ENCODE measurements at regions not wholly inside any gene's neighbourhood (a gene's known extent, or its start where the extent isn't known, plus 50 kb on each side); places are given as distances from the start of the nearest gene placed in this dataset.

- Histone ChIP-seq H3K4me1 (peaks cover 4% of the 10 kb centered on the region), H3K36me3 (replicated peaks in 1 of 2; ENCODE audit: insufficient read depth in 1 of 2, low read depth in 2 of 2) (no peaks in the 10 kb centered on the region), H3K4me3 (no peak overlapping the region), H3K27ac (no peak overlapping the region), H3K9me3 (no peaks in the 10 kb centered on the region), H3K27me3 (no peaks in the 10 kb centered on the region)
- ATAC-seq (no peak), DNase-seq (no peak)
- WGBS, 2 donors: 88 to 93% methylated on average over 10 to 17 of the region's 17 CpGs
- intact Hi-C loops (cut with DNase I): no loop called here
- TF ChIP-seq POLR2A (IDR thresholded peaks at IDR 0.05) (no peak), CTCF (IDR thresholded peaks at IDR 0.05) (no peak)
Observed at GRCh38 chr6:169837529-169838250, 86.3 kb downstream of the ERMARD start.

GRCh38 chr6:169833258-169833794 is 81.9 kb downstream of the ERMARD start:
- peaks cover 17% of the 10 kb centered on the region for H3K4me1 ChIP-seq
- H3K27me3 ChIP-seq: no peaks in the 10 kb centered on the region
- WGBS, 2 donors: 93% methylated on average over 7 of the region's 7 CpGs
- H3K4me3 ChIP-seq: no peak overlapping the region
- H3K36me3 ChIP-seq (replicated peaks in 1 of 2; ENCODE audit: insufficient read depth in 1 of 2, low read depth in 2 of 2): no peaks in the 10 kb centered on the region
- no peak for ATAC-seq
- no peak for DNase-seq
- no peak for TF ChIP-seq CTCF (IDR thresholded peaks at IDR 0.05)
- TF ChIP-seq POLR2A (IDR thresholded peaks at IDR 0.05): no peak
- no peaks in the 10 kb centered on the region for H3K9me3 ChIP-seq
- intact Hi-C loops (cut with DNase I): no loop called here
- H3K27ac ChIP-seq: peak overlapping the region in 1 of 4 donors; percentile 77

- TF ChIP-seq POLR2A (IDR thresholded peaks at IDR 0.05): no peak
- TF ChIP-seq CTCF (IDR thresholded peaks at IDR 0.05): no peak
- Histone ChIP-seq H3K36me3 (replicated peaks in 1 of 2; ENCODE audit: insufficient read depth in 1 of 2, low read depth in 2 of 2) (no peaks in the 10 kb centered on the region), H3K9me3 (no peaks in the 10 kb centered on the region), H3K27me3 (no peaks in the 10 kb centered on the region), H3K4me3 (no peak overlapping the region), H3K4me1 (peaks cover 17% of the 10 kb centered on the region), H3K27ac (peak overlapping the region; percentile 29 to 77 (median 59))
- ATAC-seq: peak; percentile 76
- WGBS, 2 donors: 6 to 11% methylated on average over 4 of the region's 4 CpGs
- intact Hi-C loops (cut with DNase I): no loop called here
- peak; percentile 41 to 71 (median 62) for DNase-seq
Observed at GRCh38 chr6:169832247-169832948, 81.0 kb downstream of the ERMARD start.

GRCh38 chr6:169831450-169832246 is 80.2 kb downstream of the ERMARD start:
- no peaks in the 10 kb centered on the region for H3K9me3 ChIP-seq
- ATAC-seq: peak; percentile 88
- H3K36me3 ChIP-seq (replicated peaks in 1 of 2; ENCODE audit: insufficient read depth in 1 of 2, low read depth in 2 of 2): no peaks in the 10 kb centered on the region
- peak overlapping the region; percentile 13 to 77 (median 59) for H3K27ac ChIP-seq
- TF ChIP-seq CTCF (IDR thresholded peaks at IDR 0.05): peak; percentile 88 to 97 (median 93)
- TF ChIP-seq POLR2A (IDR thresholded peaks at IDR 0.05): no peak
- DNase-seq: peak; percentile 76 to 84 (median 80)
- WGBS, 2 donors: 11 to 13% methylated on average over 23 to 32 of the region's 32 CpGs
- no peak overlapping the region for H3K4me3 ChIP-seq
- intact Hi-C loops (cut with DNase I): no loop called here
- peaks cover 17% of the 10 kb centered on the region for H3K4me1 ChIP-seq
- no peaks in the 10 kb centered on the region for H3K27me3 ChIP-seq

Data from body of pancreas (tissue), 4 donors.